Mammary epithelial cell (primary cell): ENCODE measurements at regions not wholly inside any gene's neighbourhood (a gene's known extent, or its start where the extent isn't known, plus 50 kb on each side); places are given as distances from the start of the nearest gene placed in this dataset.

Source experiments
- EZH2 ChIP-seq: IDR thresholded peaks from 2 replicates; pipeline ENCODE4 v1.6.1; 2012; ENCODE audit warnings: low read length, inconsistent platforms, borderline replicate concordance
- TF ChIP-seq, protein P1 (sequence below), 2 donors: IDR thresholded peaks in 1 of 2; conservative IDR thresholded peaks in 1 of 2; 2 replicates each; pipeline ENCODE4 v1.5.1; 2011 to 2012; ENCODE audit warnings: inconsistent platforms in 2 of 2, low read length in 2 of 2, mild to moderate bottlenecking in 2 of 2, control low read depth in 1 of 2, low read depth in 1 of 2; ENCODE audit not compliant: insufficient read depth in 1 of 2; ENCODE audit errors: extremely low read depth in 1 of 2

DNA sequence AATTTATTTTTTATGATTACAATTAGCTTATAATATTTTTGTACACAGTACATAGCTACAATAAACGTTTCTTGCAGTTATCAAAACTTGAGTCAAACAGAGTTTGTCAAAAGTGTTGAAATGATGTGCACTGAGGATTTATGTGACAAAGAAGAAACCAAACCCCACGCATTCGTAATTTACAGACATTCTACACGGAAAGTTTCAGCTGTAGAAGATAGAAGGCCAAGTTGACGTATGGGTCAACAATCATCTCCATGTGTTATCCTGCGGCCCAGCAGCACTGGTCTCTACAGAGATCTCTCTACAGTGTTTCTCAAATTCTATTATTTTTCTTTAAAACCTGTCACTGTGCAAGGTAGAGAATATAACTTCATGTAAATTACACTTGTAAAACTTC is 1507.6 kb downstream of the PCDH9 start:
- TF ChIP-seq, protein P1, sequence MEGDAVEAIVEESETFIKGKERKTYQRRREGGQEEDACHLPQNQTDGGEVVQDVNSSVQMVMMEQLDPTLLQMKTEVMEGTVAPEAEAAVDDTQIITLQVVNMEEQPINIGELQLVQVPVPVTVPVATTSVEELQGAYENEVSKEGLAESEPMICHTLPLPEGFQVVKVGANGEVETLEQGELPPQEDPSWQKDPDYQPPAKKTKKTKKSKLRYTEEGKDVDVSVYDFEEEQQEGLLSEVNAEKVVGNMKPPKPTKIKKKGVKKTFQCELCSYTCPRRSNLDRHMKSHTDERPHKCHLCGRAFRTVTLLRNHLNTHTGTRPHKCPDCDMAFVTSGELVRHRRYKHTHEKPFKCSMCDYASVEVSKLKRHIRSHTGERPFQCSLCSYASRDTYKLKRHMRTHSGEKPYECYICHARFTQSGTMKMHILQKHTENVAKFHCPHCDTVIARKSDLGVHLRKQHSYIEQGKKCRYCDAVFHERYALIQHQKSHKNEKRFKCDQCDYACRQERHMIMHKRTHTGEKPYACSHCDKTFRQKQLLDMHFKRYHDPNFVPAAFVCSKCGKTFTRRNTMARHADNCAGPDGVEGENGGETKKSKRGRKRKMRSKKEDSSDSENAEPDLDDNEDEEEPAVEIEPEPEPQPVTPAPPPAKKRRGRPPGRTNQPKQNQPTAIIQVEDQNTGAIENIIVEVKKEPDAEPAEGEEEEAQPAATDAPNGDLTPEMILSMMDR (conservative IDR thresholded peaks at IDR 0.05 in 1 of 2, IDR thresholded peaks at IDR 0.05 in 1 of 2; ENCODE audit: extremely low read depth in 1 of 2, insufficient read depth in 1 of 2, low read depth in 1 of 2, low read length in 2 of 2): no peak
- TF ChIP-seq EZH2: no peak
